Endometrial microvascular endothelial cells (primary cell): ENCODE measurements at regions not wholly inside any gene's neighbourhood (a gene's known extent, or its start where the extent isn't known, plus 50 kb on each side); places are given as distances from the start of the nearest gene placed in this dataset.
"Not testable (repeated sequence)": the region's sequence is repeated elsewhere in the genome, so short reads cannot be mapped to it uniquely, and the experiment has no call there.

Experiments used
- in situ Hi-C: cut with HindIII; loops from 2 replicates; pipeline ENCODE4 v1.10.0; 2017; ENCODE audit warnings: low sequenced_read_pairs, low pct_unique_long_range_greater_than_20kb; ENCODE audit errors: inconsistent ontology term

- in situ Hi-C loops = no loop called here
These were observed 88.3 kb downstream of the DLL1 start for GRCh38 chr6:170202416-170203135.

- in situ Hi-C loops = no loop called here
These were observed 89.5 kb downstream of the DLL1 start for GRCh38 chr6:170201361-170201760.

GRCh38 chr6:170200458-170200891 is 90.4 kb downstream of the DLL1 start:
- in situ Hi-C loops = no loop called here

GRCh38 chr6:170199716-170200115 is 91.2 kb downstream of the DLL1 start:
- in situ Hi-C loops = no loop called here

- in situ Hi-C loops = no loop called here
These were observed 92.6 kb downstream of the DLL1 start for GRCh38 chr6:170198298-170198697.

GRCh38 chr6:170193326-170193821 is 97.5 kb downstream of the DLL1 start:
- in situ Hi-C loops = no loop called here

GRCh38 chr6:170192905-170193304 is 98.0 kb downstream of the DLL1 start:
- in situ Hi-C loops = no loop called here

- in situ Hi-C loops = not testable (repeated sequence)
These were observed 98.8 kb downstream of the DLL1 start for GRCh38 chr6:170192101-170192500.

GRCh38 chr6:170190046-170190445 is 100.8 kb downstream of the DLL1 start:
- in situ Hi-C loops = no loop called here

- in situ Hi-C loops = no loop called here
These were observed 101.6 kb downstream of the DLL1 start for GRCh38 chr6:170189236-170189635.

GRCh38 chr6:170188571-170189001 is 102.3 kb downstream of the DLL1 start:
- in situ Hi-C loops = no loop called here

GRCh38 chr6:170187669-170188566 is 103.0 kb downstream of the DLL1 start:
- in situ Hi-C loops = no loop called here

- in situ Hi-C loops = no loop called here
These were observed 103.8 kb downstream of the DLL1 start for GRCh38 chr6:170186941-170187668.

GRCh38 chr6:170186006-170186935 is 104.6 kb downstream of the DLL1 start:
- in situ Hi-C loops = no loop called here

- in situ Hi-C loops = no loop called here
These were observed 105.5 kb downstream of the DLL1 start for GRCh38 chr6:170185175-170185978.

- in situ Hi-C loops = no loop called here
These were observed 106.6 kb downstream of the DLL1 start for GRCh38 chr6:170184316-170184715.

GRCh38 chr6:170183521-170183920 is 107.4 kb downstream of the DLL1 start:
- in situ Hi-C loops = no loop called here

- in situ Hi-C loops = no loop called here
These were observed 108.1 kb downstream of the DLL1 start for GRCh38 chr6:170182781-170183120.
